Thyroid gland (tissue), 4 donors: ENCODE measurements at regions not wholly inside any gene's neighbourhood (a gene's known extent, or its start where the extent isn't known, plus 50 kb on each side); places are given as distances from the start of the nearest gene placed in this dataset.

Experiments
- DNase-seq, 2 donors: peaks; one replicate each; pipeline ENCODE4 v3.0.0-alpha.2; 2019
- H3K27ac ChIP-seq, 3 donors: fragments of 200-600 bp; sonication (generic); 1 replicate in 2 of 3; 2 replicates in 1 of 3; pipeline ENCODE4 v1.5.1; 2016 to 2019; ENCODE audit warnings: mild to moderate bottlenecking in 1 of 3, moderate library complexity in 1 of 3
- H3K27me3 ChIP-seq: fragments of 200-600 bp; sonication (generic); one replicate; pipeline ENCODE4 v1.5.1; 2019
- H3K36me3 ChIP-seq, 2 donors: fragments of 200-600 bp; sonication (generic); one replicate each; pipeline ENCODE4 v1.5.1; 2016 to 2019
- H3K4me1 ChIP-seq, 2 donors: fragments of 200-600 bp; sonication (generic); one replicate each; pipeline ENCODE4 v1.5.1; 2017 to 2019
- H3K4me3 ChIP-seq, 3 donors: fragments of 200-600 bp; sonication (generic); replicated peaks in 1 of 3; 1 replicate in 2 of 3; 2 replicates in 1 of 3; pipeline ENCODE4 v1.5.1; 2016; ENCODE audit warnings: mild to moderate bottlenecking in 1 of 3
- H3K9me3 ChIP-seq: fragments of 200-600 bp; sonication (generic); one replicate; pipeline ENCODE4 v1.5.1; 2017
- POLR2A ChIP-seq, 2 donors: fragments of 450-650 bp; IDR thresholded peaks; one replicate each; pipeline ENCODE4 v1.6.1; 2017; ENCODE audit warnings: antibody characterized with exemption in 2 of 2, mild to moderate bottlenecking in 2 of 2, moderate library complexity in 1 of 2
- WGBS, 2 donors: methylation state at CpG; one replicate each; pipeline ENCODE4 v1.1.5; 2017; 5-methylcytosine and 5-hydroxymethylcytosine counted together
- intact Hi-C: fragments of 100-400 bp; cut with DNase I; formaldehyde crosslinking; loops from one replicate; pipeline ENCODE4 v1.15.1; 2023
- TF ChIP-seq, protein P1 (sequence below), 6 experiments: fragments of 200-600 bp in 3 of 6; fragments of 450-650 bp in 3 of 6; sonication (generic) in 3 of 6; IDR thresholded peaks; one replicate each; pipeline ENCODE4 v1.5.1; 2016 to 2019; ENCODE audit warnings: antibody characterized with exemption in 6 of 6, mild to moderate bottlenecking in 2 of 6, inconsistent platforms in 1 of 6, moderate library complexity in 1 of 6

DNA sequence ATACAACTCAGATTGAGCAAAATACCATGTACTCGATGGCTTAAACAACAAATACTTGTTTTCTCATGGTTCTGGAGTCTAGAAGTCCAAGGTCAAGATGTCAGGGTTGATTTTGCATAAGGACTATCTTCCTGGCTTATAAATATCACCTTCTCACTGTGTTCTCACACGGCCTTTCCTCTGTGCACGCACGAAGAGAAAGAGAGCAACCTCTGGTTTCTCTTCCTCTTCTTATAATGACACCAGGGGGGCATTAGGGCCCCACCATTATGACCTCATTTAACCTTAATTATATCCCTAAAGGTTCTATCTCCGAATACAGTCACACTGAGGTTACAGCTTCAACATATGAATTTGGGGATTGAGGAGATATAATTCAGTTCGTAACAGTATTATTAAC is 504.0 kb downstream of the MAGEE1 start:
- WGBS, 2 donors: 84 to 91% methylated on average over 6 of the region's 6 CpGs
- intact Hi-C loops: no loop called here
- H3K4me3 ChIP-seq: no peak overlapping the region
- no peaks in the 10 kb centered on the region for H3K4me1 ChIP-seq
- H3K27ac ChIP-seq: no peak overlapping the region
- no peaks in the 10 kb centered on the region for H3K36me3 ChIP-seq
- DNase-seq: no peak
- H3K9me3 ChIP-seq: no peaks in the 10 kb centered on the region
- TF ChIP-seq, protein P1, sequence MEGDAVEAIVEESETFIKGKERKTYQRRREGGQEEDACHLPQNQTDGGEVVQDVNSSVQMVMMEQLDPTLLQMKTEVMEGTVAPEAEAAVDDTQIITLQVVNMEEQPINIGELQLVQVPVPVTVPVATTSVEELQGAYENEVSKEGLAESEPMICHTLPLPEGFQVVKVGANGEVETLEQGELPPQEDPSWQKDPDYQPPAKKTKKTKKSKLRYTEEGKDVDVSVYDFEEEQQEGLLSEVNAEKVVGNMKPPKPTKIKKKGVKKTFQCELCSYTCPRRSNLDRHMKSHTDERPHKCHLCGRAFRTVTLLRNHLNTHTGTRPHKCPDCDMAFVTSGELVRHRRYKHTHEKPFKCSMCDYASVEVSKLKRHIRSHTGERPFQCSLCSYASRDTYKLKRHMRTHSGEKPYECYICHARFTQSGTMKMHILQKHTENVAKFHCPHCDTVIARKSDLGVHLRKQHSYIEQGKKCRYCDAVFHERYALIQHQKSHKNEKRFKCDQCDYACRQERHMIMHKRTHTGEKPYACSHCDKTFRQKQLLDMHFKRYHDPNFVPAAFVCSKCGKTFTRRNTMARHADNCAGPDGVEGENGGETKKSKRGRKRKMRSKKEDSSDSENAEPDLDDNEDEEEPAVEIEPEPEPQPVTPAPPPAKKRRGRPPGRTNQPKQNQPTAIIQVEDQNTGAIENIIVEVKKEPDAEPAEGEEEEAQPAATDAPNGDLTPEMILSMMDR (IDR thresholded peaks at IDR 0.05): no peak
- no peak for TF ChIP-seq POLR2A (IDR thresholded peaks at IDR 0.05)
- H3K27me3 ChIP-seq: no peaks in the 10 kb centered on the region

DNA sequence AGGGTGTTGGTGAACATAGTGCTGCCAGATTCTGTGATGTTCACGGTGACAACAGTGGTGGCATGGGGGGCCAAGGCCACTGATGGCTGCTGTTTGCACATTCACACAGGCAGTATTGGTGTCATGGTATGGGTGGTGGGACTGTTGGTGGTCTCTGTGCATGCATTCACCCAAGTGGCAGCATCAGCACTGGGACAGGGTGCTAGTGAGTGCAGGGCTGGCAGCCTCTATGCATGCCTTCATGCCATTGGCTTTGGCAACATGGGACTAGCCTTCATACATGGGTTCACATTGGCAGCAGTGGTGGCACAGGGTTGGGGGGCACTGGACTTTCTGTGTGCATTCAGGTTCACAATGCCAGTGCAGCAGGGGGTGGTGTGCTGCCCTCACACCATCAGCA is 489.7 kb upstream of the FGF16 start:
- Histone ChIP-seq H3K4me3 (no peak overlapping the region), H3K4me1 (no peaks in the 10 kb centered on the region), H3K27me3 (no peaks in the 10 kb centered on the region), H3K27ac (no peak overlapping the region), H3K36me3 (no peaks in the 10 kb centered on the region), H3K9me3 (no peaks in the 10 kb centered on the region)
- TF ChIP-seq POLR2A (IDR thresholded peaks at IDR 0.05): no peak
- TF ChIP-seq, protein P1 (IDR thresholded peaks at IDR 0.05): no peak
- no peak for DNase-seq
- intact Hi-C loops: no loop called here
- 80% methylated on average over 1 of the region's 1 CpG for WGBS, 2 donors

DNA sequence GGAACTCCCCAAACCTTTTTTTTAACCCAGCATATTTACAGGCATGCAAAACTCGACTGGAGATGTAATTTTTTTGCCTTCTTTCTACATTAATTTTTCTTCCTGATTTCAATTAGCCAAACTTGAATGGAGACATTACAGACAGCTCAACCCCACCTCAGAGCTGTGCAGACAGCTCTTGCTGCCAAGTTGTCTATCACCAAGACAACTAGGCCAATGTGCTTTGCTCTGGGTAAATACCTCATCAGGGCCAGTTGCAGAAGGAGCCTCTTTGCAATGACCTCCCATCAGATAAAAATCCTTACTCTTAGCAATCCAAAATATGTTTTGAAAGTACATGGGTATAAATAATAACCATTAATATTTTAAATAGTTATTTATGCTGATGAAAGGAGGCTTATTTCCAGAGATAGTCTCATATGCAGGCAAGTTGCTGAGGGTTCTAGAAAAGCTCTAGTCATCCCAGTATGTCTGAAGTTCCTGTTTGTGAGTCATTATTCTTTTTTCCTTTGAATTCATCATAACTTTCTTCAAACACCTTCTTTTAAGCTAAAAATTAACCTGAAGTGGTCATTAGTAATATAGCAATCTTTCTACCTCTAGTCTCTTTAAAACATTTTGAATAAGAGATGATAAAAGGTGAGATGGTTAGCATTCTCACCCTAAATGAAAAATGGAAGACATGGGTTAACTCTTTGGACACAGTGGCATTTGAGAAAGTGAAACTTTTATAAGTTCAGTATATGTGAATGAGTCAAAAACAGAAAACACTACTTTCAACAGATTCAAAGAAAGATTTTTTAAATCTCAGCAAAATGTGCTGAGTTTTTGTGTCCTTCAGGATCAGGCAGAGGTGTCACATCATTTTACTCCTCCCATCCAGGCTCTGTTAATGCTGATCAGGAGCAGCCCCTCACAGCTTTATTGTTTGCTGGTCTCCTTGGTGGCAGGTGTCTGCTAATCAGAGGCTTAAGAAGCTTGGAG is 475.5 kb upstream of the FGF16 start:
- TF ChIP-seq POLR2A (IDR thresholded peaks at IDR 0.05): no peak
- TF ChIP-seq, protein P1 (IDR thresholded peaks at IDR 0.05): no peak
- Histone ChIP-seq H3K4me3 (no peak overlapping the region), H3K4me1 (no peaks in the 10 kb centered on the region), H3K27me3 (no peaks in the 10 kb centered on the region), H3K9me3 (no peaks in the 10 kb centered on the region), H3K27ac (no peak overlapping the region), H3K36me3 (no peaks in the 10 kb centered on the region)
- intact Hi-C loops: no loop called here
- 47 to 57% methylated on average over 1 of the region's 1 CpG for WGBS, 2 donors
- no peak for DNase-seq

DNA sequence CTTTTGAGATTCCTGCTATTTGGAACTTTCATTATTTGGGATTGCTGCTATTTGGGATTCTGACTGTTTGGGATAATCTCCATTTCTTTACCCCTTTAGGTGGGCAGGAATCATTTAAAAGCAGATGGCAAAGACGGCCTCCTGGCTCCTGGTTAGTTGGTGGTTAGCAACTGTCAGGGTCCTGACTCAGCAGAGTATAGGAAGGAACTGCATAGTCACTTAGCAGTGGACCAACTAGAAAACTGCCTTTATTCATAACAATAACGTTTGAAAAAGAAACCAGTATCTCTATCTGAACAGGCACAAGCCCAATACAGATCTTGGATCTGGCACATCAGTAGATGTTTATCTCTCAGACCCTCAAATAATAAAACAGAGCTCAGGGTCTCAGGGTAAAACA is 469.7 kb upstream of the FGF16 start:
- no peak for DNase-seq
- Histone ChIP-seq H3K27me3 (no peaks in the 10 kb centered on the region), H3K36me3 (no peaks in the 10 kb centered on the region), H3K27ac (no peak overlapping the region), H3K9me3 (no peaks in the 10 kb centered on the region), H3K4me3 (no peak overlapping the region), H3K4me1 (no peaks in the 10 kb centered on the region)
- intact Hi-C loops: no loop called here
- TF ChIP-seq, protein P1 (IDR thresholded peaks at IDR 0.05): no peak
- TF ChIP-seq POLR2A (IDR thresholded peaks at IDR 0.05): no peak
- 50 to 80% methylated on average over 2 of the region's 2 CpGs for WGBS, 2 donors

DNA sequence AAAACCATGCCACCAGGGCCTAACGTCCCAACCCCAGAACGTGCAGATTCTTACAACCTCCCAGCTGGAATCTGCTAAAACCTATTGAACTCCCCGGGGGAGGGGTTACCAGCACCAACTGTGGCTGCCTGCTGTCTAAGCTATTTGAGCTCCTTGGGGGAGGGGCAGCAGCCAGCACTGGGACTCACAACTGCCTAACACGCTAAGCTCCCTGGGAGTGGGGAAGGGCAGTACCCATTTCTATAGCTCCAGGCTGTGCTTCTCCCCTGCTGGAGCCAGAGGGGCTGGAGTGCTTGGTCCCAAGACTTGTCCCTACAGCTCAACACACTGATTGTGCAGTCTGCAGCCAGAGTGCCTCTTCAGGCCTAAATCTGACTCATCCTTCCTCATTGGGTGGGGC is 459.8 kb upstream of the FGF16 start:
- Histone ChIP-seq H3K9me3 (no peaks in the 10 kb centered on the region), H3K4me3 (no peak overlapping the region), H3K27me3 (no peaks in the 10 kb centered on the region), H3K4me1 (no peaks in the 10 kb centered on the region), H3K27ac (no peak overlapping the region), H3K36me3 (no peaks in the 10 kb centered on the region)
- TF ChIP-seq, protein P1 (IDR thresholded peaks at IDR 0.05): no peak
- TF ChIP-seq POLR2A (IDR thresholded peaks at IDR 0.05): no peak
- 53% methylated on average over 3 of the region's 4 CpGs; no CpG with 5 or more reads in 1 of the 2 donors for WGBS, 2 donors
- intact Hi-C loops: no loop called here
- DNase-seq: no peak
